PC-9 (cell line): ENCODE measurements at regions not wholly inside any gene's neighbourhood (a gene's known extent, or its start where the extent isn't known, plus 50 kb on each side); places are given as distances from the start of the nearest gene placed in this dataset.

ENCODE experiments used
- BruUV-seq: library from RNA; stranded (reverse); fragments of 400-500 nt; replicated peaks from 2 replicates; lab custom pipeline; 2021; lab: Mats Ljungman, UMichigan
- CTCF ChIA-PET: fragments of 300-600 bp; sonication (Branson Sonifier 250); formaldehyde crosslinking; loops from one replicate; lab custom pipeline; 2022; ENCODE audit warnings: antibody characterized with exemption; lab: Charles Lee
- POLR2A ChIA-PET: fragments of 300-600 bp; sonication (Branson Sonifier 250); formaldehyde crosslinking; loops from one replicate; lab custom pipeline; 2022; ENCODE audit warnings: antibody characterized with exemption; ENCODE audit not compliant: unreplicated experiment; lab: Charles Lee
- DNase-seq, 2 experiments: peaks; one replicate each; pipeline versions ENCODE4 v3.0.0 to v3.0.0-alpha.2; 2015 to 2022; ENCODE audit warnings: mixed read lengths in 1 of 2
- H2AFZ ChIP-seq: fragments of 200-600 bp; sonication (generic); 2 replicates; pipeline ENCODE4 v1.8.1; 2017; ENCODE audit warnings: antibody characterized with exemption
- H3F3A ChIP-seq: fragments of 200-600 bp; sonication (generic); 2 replicates; pipeline ENCODE4 v1.8.1; 2017; ENCODE audit warnings: antibody characterized with exemption, mild to moderate bottlenecking, low read depth; ENCODE audit not compliant: insufficient read depth
- H3K27ac ChIP-seq: fragments of 200-600 bp; sonication (generic); 2 replicates; pipeline ENCODE4 v1.6.1; 2016; ENCODE audit warnings: mixed run types
- H3K27me3 ChIP-seq: fragments of 200-600 bp; sonication (generic); 2 replicates; pipeline ENCODE4 v1.6.1; 2016; ENCODE audit warnings: low read depth, mixed run types; ENCODE audit not compliant: insufficient read depth
- H3K36me3 ChIP-seq: fragments of 200-600 bp; sonication (generic); 2 replicates; pipeline ENCODE4 v1.6.1; 2016; ENCODE audit warnings: low read depth, mixed run types
- H3K4me1 ChIP-seq: fragments of 200-600 bp; sonication (generic); replicated peaks from 2 replicates; pipeline ENCODE4 v1.6.1; 2016; ENCODE audit warnings: mixed run types; ENCODE audit not compliant: insufficient read depth
- H3K4me2 ChIP-seq: fragments of 200-600 bp; sonication (generic); 2 replicates; pipeline ENCODE4 v1.6.1; 2017; ENCODE audit warnings: mixed run types
- H3K4me3 ChIP-seq: fragments of 200-600 bp; sonication (generic); 2 replicates; pipeline ENCODE4 v1.6.1; 2016; ENCODE audit warnings: mixed run types
- H3K79me2 ChIP-seq: fragments of 200-600 bp; sonication (generic); 2 replicates; pipeline ENCODE4 v1.6.1; 2017; ENCODE audit warnings: low read depth, mixed run types
- H3K9me2 ChIP-seq: fragments of 200-600 bp; sonication (generic); 2 replicates; pipeline ENCODE4 v1.8.1; 2017; ENCODE audit warnings: mild to moderate bottlenecking; ENCODE audit not compliant: insufficient read depth
- H3K9me3 ChIP-seq: fragments of 200-600 bp; sonication (generic); 2 replicates; pipeline ENCODE4 v1.8.1; 2016; ENCODE audit warnings: low read depth; ENCODE audit not compliant: insufficient read depth
- H4K20me1 ChIP-seq: fragments of 200-600 bp; sonication (generic); 2 replicates; pipeline ENCODE4 v1.8.1; 2017; ENCODE audit not compliant: insufficient read depth
- EZH2 ChIP-seq: fragments of 200-600 bp; sonication (generic); IDR thresholded peaks from 2 replicates; pipeline ENCODE4 v1.8.0; 2017; ENCODE audit warnings: antibody characterized with exemption, low read depth
- intact Hi-C: fragments of 100-400 bp; cut with micrococcal nuclease; formaldehyde crosslinking; loops from one replicate; pipeline ENCODE4 v1.10.0; 2022; ENCODE audit not compliant: unreplicated experiment
- TF ChIP-seq, protein P1 (sequence below): fragments of 200-600 bp; sonication (generic); conservative IDR thresholded peaks from 2 replicates; pipeline ENCODE4 v1.6.1; 2017; ENCODE audit warnings: mixed run types, antibody characterized with exemption, mild to moderate bottlenecking, moderate library complexity

DNA sequence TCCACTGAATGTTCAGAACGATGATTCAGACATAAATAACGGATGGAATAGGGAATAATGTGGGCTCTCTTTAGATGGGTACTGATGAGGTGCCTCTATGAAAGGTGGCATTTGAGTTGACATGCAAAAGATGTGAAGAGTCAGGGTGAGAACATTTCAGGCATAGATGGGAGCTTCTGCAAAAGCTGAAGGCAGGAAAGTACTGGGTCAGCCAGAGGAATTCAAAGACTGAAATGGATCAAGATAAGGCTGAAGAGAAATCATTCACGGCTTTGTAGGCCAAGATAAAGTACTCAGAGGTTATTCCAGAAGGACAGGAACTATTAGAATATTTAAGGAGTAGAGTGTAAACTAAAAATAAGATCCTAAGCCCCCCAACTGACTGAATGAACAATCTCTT lies 189.6 kb upstream of the MCTP2 start:
- no peak for DNase-seq
- no peak overlapping the region for H3K4me3 ChIP-seq
- intact Hi-C loops, result no loop called here
- CTCF ChIA-PET, result no interaction called here
- H3K36me3 ChIP-seq, result no peaks in the 10 kb centered on the region
- no peak overlapping the region for H3K4me2 ChIP-seq
- H3K9me3 ChIP-seq, result no peaks in the 10 kb centered on the region
- no peaks in the 10 kb centered on the region for H3K4me1 ChIP-seq
- H3K9me2 ChIP-seq, result no peaks in the 10 kb centered on the region
- BruUV-seq, result no TSS peak
- H3K79me2 ChIP-seq, result no peaks in the 10 kb centered on the region
- H3K27ac ChIP-seq, result no peak overlapping the region
- H4K20me1 ChIP-seq, result no peaks in the 10 kb centered on the region
- no peaks in the 10 kb centered on the region for H3F3A ChIP-seq
- POLR2A ChIA-PET, result no interaction called here
- H3K27me3 ChIP-seq, result no peaks in the 10 kb centered on the region
- no peak overlapping the region for H2AFZ ChIP-seq
- TF ChIP-seq EZH2, result no peak
- TF ChIP-seq, protein P1, sequence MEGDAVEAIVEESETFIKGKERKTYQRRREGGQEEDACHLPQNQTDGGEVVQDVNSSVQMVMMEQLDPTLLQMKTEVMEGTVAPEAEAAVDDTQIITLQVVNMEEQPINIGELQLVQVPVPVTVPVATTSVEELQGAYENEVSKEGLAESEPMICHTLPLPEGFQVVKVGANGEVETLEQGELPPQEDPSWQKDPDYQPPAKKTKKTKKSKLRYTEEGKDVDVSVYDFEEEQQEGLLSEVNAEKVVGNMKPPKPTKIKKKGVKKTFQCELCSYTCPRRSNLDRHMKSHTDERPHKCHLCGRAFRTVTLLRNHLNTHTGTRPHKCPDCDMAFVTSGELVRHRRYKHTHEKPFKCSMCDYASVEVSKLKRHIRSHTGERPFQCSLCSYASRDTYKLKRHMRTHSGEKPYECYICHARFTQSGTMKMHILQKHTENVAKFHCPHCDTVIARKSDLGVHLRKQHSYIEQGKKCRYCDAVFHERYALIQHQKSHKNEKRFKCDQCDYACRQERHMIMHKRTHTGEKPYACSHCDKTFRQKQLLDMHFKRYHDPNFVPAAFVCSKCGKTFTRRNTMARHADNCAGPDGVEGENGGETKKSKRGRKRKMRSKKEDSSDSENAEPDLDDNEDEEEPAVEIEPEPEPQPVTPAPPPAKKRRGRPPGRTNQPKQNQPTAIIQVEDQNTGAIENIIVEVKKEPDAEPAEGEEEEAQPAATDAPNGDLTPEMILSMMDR, result no peak

DNA sequence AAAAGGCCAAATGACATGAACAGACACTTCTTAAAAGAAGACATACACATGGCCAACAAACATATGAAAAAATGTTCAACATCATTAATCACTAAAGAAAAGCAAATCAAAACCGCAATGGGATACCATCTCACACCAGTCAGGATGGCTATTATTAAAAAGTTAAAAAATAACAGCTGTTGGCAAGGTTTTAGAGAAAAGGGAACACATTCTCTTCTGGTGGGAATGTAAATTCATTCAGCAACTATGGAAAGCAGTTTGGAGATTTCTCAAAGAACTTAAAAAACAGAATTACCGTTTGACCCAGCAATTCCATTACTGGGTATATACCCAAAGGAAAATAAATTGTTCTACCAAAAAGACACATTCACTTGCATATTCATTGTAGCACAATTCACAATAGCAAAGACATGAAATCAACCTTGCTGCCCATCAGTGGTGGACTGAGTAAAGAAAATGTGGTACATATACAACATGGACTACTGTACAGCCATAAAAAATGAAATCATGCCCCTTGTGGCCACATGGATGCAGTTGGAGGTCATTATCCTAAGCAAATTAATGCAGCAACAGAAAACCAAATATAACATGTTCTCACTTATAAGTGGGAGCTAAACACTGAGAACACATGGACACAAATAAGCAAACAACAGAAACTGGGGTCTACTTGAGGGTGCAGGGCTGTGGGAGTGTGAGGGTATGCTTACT lies 190.7 kb upstream of the MCTP2 start:
- Histone ChIP-seq H3K4me3 (no peak overlapping the region), H3K4me1 (no peaks in the 10 kb centered on the region), H3K36me3 (no peaks in the 10 kb centered on the region), H4K20me1 (no peaks in the 10 kb centered on the region), H3K9me3 (no peaks in the 10 kb centered on the region), H3K4me2 (no peak overlapping the region), H3K9me2 (no peaks in the 10 kb centered on the region), H2AFZ (no peak overlapping the region), H3K79me2 (no peaks in the 10 kb centered on the region), H3K27ac (no peak overlapping the region), H3F3A (no peaks in the 10 kb centered on the region), H3K27me3 (no peaks in the 10 kb centered on the region)
- no TSS peak for BruUV-seq
- POLR2A ChIA-PET, result no interaction called here
- TF ChIP-seq, protein P1, result no peak
- no peak for TF ChIP-seq EZH2
- intact Hi-C loops, result no loop called here
- CTCF ChIA-PET, result no interaction called here
- DNase-seq, result no peak

- CTCF ChIA-PET, result no interaction called here
- no peak overlapping the region for H2AFZ ChIP-seq
- no peak overlapping the region for H3K4me3 ChIP-seq
- H3K9me2 ChIP-seq, result no peaks in the 10 kb centered on the region
- intact Hi-C loops, result no loop called here
- BruUV-seq, result no TSS peak
- H3K27ac ChIP-seq, result no peak overlapping the region
- no peaks in the 10 kb centered on the region for H3F3A ChIP-seq
- no peaks in the 10 kb centered on the region for H3K4me1 ChIP-seq
- H3K79me2 ChIP-seq, result no peaks in the 10 kb centered on the region
- H4K20me1 ChIP-seq, result no peaks in the 10 kb centered on the region
- POLR2A ChIA-PET, result no interaction called here
- peaks cover 26% of the 10 kb centered on the region for H3K27me3 ChIP-seq
- H3K4me2 ChIP-seq, result no peak overlapping the region
- no peaks in the 10 kb centered on the region for H3K36me3 ChIP-seq
- DNase-seq, result no peak
- TF ChIP-seq EZH2, result no peak
- TF ChIP-seq, protein P1, result no peak
- H3K9me3 ChIP-seq, result no peaks in the 10 kb centered on the region
Measured at GRCh38 chr15:94036156-94036555, 195.2 kb upstream of the MCTP2 start.
